K562 (cell line): ENCODE measurements at regions not wholly inside any gene's neighbourhood (a gene's known extent, or its start where the extent isn't known, plus 50 kb on each side); places are given as distances from the start of the nearest gene placed in this dataset.

ENCODE experiments used
- ATAC-seq: fragments of 200-7000 bp; cut with Tn5 transposase; 3 replicates; pipeline ENCODE4 v1.9.1; 2020; ENCODE audit warnings: moderate library complexity
- BruUV-seq: library from RNA; stranded (reverse); fragments of 400-500 nt; replicated peaks from 2 replicates; lab custom pipeline; 2021; lab: Mats Ljungman, UMichigan
- CTCF ChIA-PET: fragments of 300-600 bp; formaldehyde crosslinking; extraction: SDS; loops from one replicate; lab custom pipeline; 2021; ENCODE audit warnings: low intra/inter-chr PET ratio; lab: Yijun Ruan, JAX
- POLR2A ChIA-PET: fragments of 300-600, 350-650 bp; sonication (Branson Sonifier 250); formaldehyde crosslinking; extraction: SDS; loops from one replicate; lab custom pipeline; 2021; ENCODE audit warnings: antibody characterized with exemption, inconsistent platforms; lab: Yijun Ruan, JAX
- DNase-seq, 4 experiments: peaks; one replicate each; pipeline versions ENCODE4 v3.0.0 to v3.0.0-alpha.2; 2011 to 2018; ENCODE audit warnings: low spot score in 3 of 4, mixed read lengths in 3 of 4; ENCODE audit errors: extremely low read depth in 1 of 4
- FAIRE-seq: peaks from 2 replicates; lab custom pipeline; 2011; peaks lifted over from hg19 to GRCh38; lab: Jason Lieb, UNC
- H2AFZ ChIP-seq: 2 replicates; pipeline ENCODE4 v1.6.0; 2011; ENCODE audit warnings: low read depth, low read length, control low read depth, inconsistent platforms
- H3K27ac ChIP-seq: fragments of 200-600 bp; 3 replicates; pipeline ENCODE4 v1.8.0; 2011; ENCODE audit warnings: low read depth, mild to moderate bottlenecking, control low read depth, inconsistent platforms, low read length, moderate library complexity, mixed read lengths; ENCODE audit errors: extremely low read depth
- H3K27me3 ChIP-seq, 2 experiments: fragments of 300-600 bp in 1 of 2; 2 replicates in 1 of 2; 3 replicates in 1 of 2; pipeline versions ENCODE4 v1.6.0 to v1.8.0; 2011; ENCODE audit warnings: inconsistent platforms in 2 of 2, low read length in 2 of 2, mild to moderate bottlenecking in 1 of 2, mixed read lengths in 1 of 2, moderate library complexity in 1 of 2; ENCODE audit not compliant: control insufficient read depth in 2 of 2, insufficient read depth in 2 of 2
- H3K36me3 ChIP-seq: fragments of 300-600 bp; 3 replicates; pipeline ENCODE4 v1.8.0; 2011; ENCODE audit warnings: mild to moderate bottlenecking, low read length, inconsistent platforms; ENCODE audit not compliant: control insufficient read depth, insufficient read depth
- H3K4me1 ChIP-seq, 2 experiments: fragments of 200-600 bp in 1 of 2; replicated peaks in 1 of 2; 2 replicates in 1 of 2; 3 replicates in 1 of 2; pipeline versions ENCODE4 v1.5.1 to v1.8.0; 2011; ENCODE audit warnings: inconsistent platforms in 2 of 2, low read length in 2 of 2, mild to moderate bottlenecking in 1 of 2, mixed read lengths in 1 of 2, moderate library complexity in 1 of 2; ENCODE audit not compliant: control insufficient read depth in 2 of 2, insufficient read depth in 2 of 2
- H3K4me2 ChIP-seq: 2 replicates; pipeline ENCODE4 v1.6.1; 2011; ENCODE audit warnings: low read length, control low read depth, inconsistent platforms, mixed read lengths; ENCODE audit not compliant: insufficient read depth
- H3K4me3 ChIP-seq: fragments of 200-600 bp; sonication (generic), shearing (Covaris generic); 2 replicates; pipeline ENCODE4 v1.5.1; 2016; ENCODE audit warnings: control low read depth, inconsistent platforms
- H3K79me2 ChIP-seq: fragments of 200-600 bp; 3 replicates; pipeline ENCODE4 v1.8.0; 2011; ENCODE audit warnings: low read length, inconsistent platforms; ENCODE audit not compliant: control insufficient read depth, insufficient read depth
- H3K9ac ChIP-seq, 2 experiments: 2 replicates each; pipeline versions ENCODE4 v1.6.0 to v1.6.1; 2011; ENCODE audit warnings: low read depth in 2 of 2, low read length in 2 of 2, control low read depth in 1 of 2, inconsistent platforms in 1 of 2, mild to moderate bottlenecking in 1 of 2, mixed read lengths in 1 of 2; ENCODE audit not compliant: insufficient read depth in 1 of 2
- H3K9me1 ChIP-seq: one replicate; pipeline ENCODE4 v1.6.0; 2011; ENCODE audit warnings: inconsistent platforms, mild to moderate bottlenecking, low read length, moderate library complexity; ENCODE audit not compliant: control insufficient read depth, insufficient read depth
- H3K9me3 ChIP-seq: replicated peaks from 2 replicates; pipeline ENCODE4 v1.5.1; 2011; ENCODE audit warnings: low read depth, low read length, inconsistent platforms; ENCODE audit not compliant: control insufficient read depth, insufficient read depth
- H4K20me1 ChIP-seq: replicated peaks from 2 replicates; pipeline ENCODE4 v1.6.1; 2011; ENCODE audit warnings: low read length, inconsistent platforms, mixed read lengths; ENCODE audit not compliant: control insufficient read depth, insufficient read depth
- DACH1 ChIP-seq: fragments of 450-650 bp; IDR thresholded peaks from 2 replicates; pipeline ENCODE4 v1.6.1; 2018; ENCODE audit not compliant: partially characterized antibody
- DDX20 ChIP-seq: fragments of 450-650 bp; IDR thresholded peaks from 2 replicates; pipeline ENCODE4 v1.6.1; 2016; ENCODE audit warnings: missing genetic modification characterization, low read depth, mild to moderate bottlenecking, missing compliant biosample characterization, moderate library complexity
- HNRNPLL ChIP-seq: fragments of 200-400 bp; formaldehyde crosslinking; IDR thresholded peaks from 2 replicates; pipeline ENCODE4 v1.6.1; 2017; ENCODE audit warnings: low read length, low read depth, mild to moderate bottlenecking; ENCODE audit not compliant: poor library complexity, severe bottlenecking
- NFXL1 ChIP-seq: fragments of 450-650 bp; formaldehyde crosslinking; IDR thresholded peaks from 2 replicates; pipeline ENCODE4 v1.4.0; 2021; ENCODE audit warnings: mild to moderate bottlenecking
- PHF21A ChIP-seq: fragments of 450-650 bp; IDR thresholded peaks from 2 replicates; pipeline ENCODE4 v1.6.1; 2017; ENCODE audit warnings: low read depth, borderline replicate concordance
- RFX7 ChIP-seq: fragments of 250-450 bp; sonication (Bioruptor Pico); IDR thresholded peaks from 2 replicates; pipeline ENCODE4 v1.5.1; 2021; ENCODE audit warnings: mild to moderate bottlenecking
- TFAM ChIP-seq: fragments of 250-450 bp; sonication (Bioruptor Pico); conservative IDR thresholded peaks from 2 replicates; pipeline ENCODE4 v1.5.0; 2021; ENCODE audit warnings: mild to moderate bottlenecking, moderate library complexity
- ZBTB9 ChIP-seq: fragments of 450-650 bp; formaldehyde crosslinking; IDR thresholded peaks from 2 replicates; pipeline ENCODE4 v1.4.0; 2020; ENCODE audit warnings: mild to moderate bottlenecking, moderate library complexity
- WGBS: fragments of 100-300 bp; shearing (Covaris generic); methylation state at CpG from one replicate; pipeline ENCODE4 v1.1.6; 2016; ENCODE audit warnings: low coverage, mixed read lengths; ENCODE audit not compliant: insufficient coverage; ENCODE audit errors: missing lambda C conversion rate; 5-methylcytosine and 5-hydroxymethylcytosine counted together
- in situ Hi-C: fragments of 300-500 bp; cut with MboI; formaldehyde crosslinking; loops from 4 replicates; pipeline ENCODE4 v1.15.0; 2018; ENCODE audit warnings: inconsistent platforms, mixed read lengths
- intact Hi-C: fragments of 100-400 bp; cut with micrococcal nuclease; formaldehyde crosslinking; loops from 2 replicates; pipeline ENCODE4 v1.14.2; 2022

DNA sequence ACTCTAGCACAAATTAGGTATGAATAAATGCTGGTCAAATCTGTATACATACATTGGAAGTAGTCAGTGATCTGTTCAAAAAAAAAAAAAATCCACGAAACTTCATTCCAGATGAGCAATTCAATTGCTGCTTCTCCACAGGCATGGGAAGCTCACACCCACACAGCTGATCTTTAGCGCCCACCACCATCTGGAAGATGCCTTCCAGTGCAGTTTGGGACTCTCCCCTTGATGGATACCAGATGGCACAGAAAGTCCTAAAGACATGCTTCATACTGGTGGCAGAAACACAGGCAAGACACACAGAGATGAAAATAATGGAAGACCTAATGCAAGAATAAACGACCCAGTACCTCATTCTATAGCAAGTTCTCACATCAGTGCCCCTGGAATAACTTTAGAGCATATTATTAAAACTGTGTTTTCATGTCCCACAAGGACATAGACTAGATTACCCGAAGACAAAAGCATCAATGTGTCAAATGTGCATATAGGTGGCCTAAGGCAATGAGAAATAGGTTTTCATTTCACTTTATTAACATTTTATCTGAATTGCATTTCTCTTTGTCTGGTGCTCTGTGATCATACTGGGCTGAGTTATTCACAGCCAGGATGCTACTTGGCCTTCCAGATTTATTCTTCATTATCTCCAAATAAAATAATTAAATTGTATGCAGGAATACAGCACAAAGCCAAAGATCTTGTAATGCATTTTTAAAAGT lies 135.4 kb upstream of the TAS2R1 start:
- DNase-seq (no peak), ATAC-seq (no peak), FAIRE-seq (no peak)
- Histone ChIP-seq H3K4me3 (no peak overlapping the region), H3K27me3 (no peaks in the 10 kb centered on the region), H3K27ac (no peak overlapping the region), H3K9me1 (no peaks in the 10 kb centered on the region), H4K20me1 (no peaks in the 10 kb centered on the region), H2AFZ (no peak overlapping the region), H3K4me2 (no peak overlapping the region), H3K9me3 (no peaks in the 10 kb centered on the region), H3K36me3 (no peaks in the 10 kb centered on the region), H3K4me1 (no peaks in the 10 kb centered on the region), H3K79me2 (no peaks in the 10 kb centered on the region), H3K9ac (no peak overlapping the region)
- intact Hi-C loops (no loop called here), in situ Hi-C loops (no loop called here)
- TF ChIP-seq ZBTB9 (CRISPR knock-in tag) (no peak), DDX20 (no peak), HNRNPLL (no peak)
- 0% methylated on average over 4 of the region's 4 CpGs for WGBS
- no TSS peak for BruUV-seq
- ChIA-PET POLR2A (no interaction called here), CTCF (no interaction called here)

- TF ChIP-seq PHF21A (no peak), RFX7 (no peak), NFXL1 (CRISPR knock-in tag) (no peak), TFAM (CRISPR knock-in tag) (no peak), DACH1 (no peak)
- H2AFZ ChIP-seq = no peak overlapping the region
- no peak overlapping the region for H3K4me3 ChIP-seq
- no peak overlapping the region for H3K4me2 ChIP-seq
- ATAC-seq (no peak), FAIRE-seq (no peak), DNase-seq (no peak)
- intact Hi-C loops = no loop called here
- WGBS = 0% methylated on average over 4 of the region's 4 CpGs
- no peaks in the 10 kb centered on the region for H3K9me1 ChIP-seq
- H3K36me3 ChIP-seq = no peaks in the 10 kb centered on the region
- no peaks in the 10 kb centered on the region for H4K20me1 ChIP-seq
- H3K27me3 ChIP-seq = no peaks in the 10 kb centered on the region
- CTCF ChIA-PET = no interaction called here
- no peaks in the 10 kb centered on the region for H3K4me1 ChIP-seq
- no peaks in the 10 kb centered on the region for H3K9me3 ChIP-seq
- POLR2A ChIA-PET = no interaction called here
- in situ Hi-C loops = no loop called here
- no TSS peak for BruUV-seq
- H3K79me2 ChIP-seq = no peaks in the 10 kb centered on the region
- H3K27ac ChIP-seq = no peak overlapping the region
- H3K9ac ChIP-seq = no peak overlapping the region
Observed at GRCh38 chr5:9761706-9762105, 131.6 kb upstream of the TAS2R1 start.
